ENCODE measurements at regions not wholly inside any gene's neighbourhood (a gene's known extent, or its start where the extent isn't known, plus 50 kb on each side); places are given as distances from the start of the nearest gene placed in this dataset.

DNA sequence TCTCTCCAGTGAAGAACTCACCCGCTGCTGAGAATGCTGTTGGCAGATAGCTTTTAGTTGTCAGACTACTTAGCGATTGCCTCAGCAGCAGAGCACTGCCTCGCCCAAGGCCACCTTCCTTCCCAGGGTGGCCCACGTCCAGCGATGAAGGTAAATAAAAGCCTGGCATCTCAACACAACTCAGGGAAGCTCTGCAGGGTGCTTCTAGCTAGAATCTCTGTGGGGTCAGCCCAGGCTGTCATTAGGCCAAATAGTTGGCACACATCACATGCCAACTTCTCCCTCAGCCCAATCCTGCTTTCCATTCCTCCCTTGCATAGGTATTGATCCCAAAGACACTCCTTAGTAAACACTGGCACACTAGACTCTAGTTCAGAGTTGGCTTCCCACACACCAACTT, 368.1 kb upstream of the TMTC1 start:
- no peak for TF ChIP-seq EZH2 (IDR thresholded peaks at IDR 0.05; ENCODE audit: low read length)
- TF ChIP-seq, protein P1, sequence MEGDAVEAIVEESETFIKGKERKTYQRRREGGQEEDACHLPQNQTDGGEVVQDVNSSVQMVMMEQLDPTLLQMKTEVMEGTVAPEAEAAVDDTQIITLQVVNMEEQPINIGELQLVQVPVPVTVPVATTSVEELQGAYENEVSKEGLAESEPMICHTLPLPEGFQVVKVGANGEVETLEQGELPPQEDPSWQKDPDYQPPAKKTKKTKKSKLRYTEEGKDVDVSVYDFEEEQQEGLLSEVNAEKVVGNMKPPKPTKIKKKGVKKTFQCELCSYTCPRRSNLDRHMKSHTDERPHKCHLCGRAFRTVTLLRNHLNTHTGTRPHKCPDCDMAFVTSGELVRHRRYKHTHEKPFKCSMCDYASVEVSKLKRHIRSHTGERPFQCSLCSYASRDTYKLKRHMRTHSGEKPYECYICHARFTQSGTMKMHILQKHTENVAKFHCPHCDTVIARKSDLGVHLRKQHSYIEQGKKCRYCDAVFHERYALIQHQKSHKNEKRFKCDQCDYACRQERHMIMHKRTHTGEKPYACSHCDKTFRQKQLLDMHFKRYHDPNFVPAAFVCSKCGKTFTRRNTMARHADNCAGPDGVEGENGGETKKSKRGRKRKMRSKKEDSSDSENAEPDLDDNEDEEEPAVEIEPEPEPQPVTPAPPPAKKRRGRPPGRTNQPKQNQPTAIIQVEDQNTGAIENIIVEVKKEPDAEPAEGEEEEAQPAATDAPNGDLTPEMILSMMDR (optimal IDR thresholded peaks at IDR 0.05 in 1 of 3, IDR thresholded peaks at IDR 0.05 in 1 of 3, conservative IDR thresholded peaks at IDR 0.05 in 1 of 3; ENCODE audit: extremely low read depth in 1 of 3, insufficient read depth in 2 of 3, low read length in 3 of 3): no peak

Data from keratinocyte (primary cell).